ENCODE measurements at regions not wholly inside any gene's neighbourhood (a gene's known extent, or its start where the extent isn't known, plus 50 kb on each side); places are given as distances from the start of the nearest gene placed in this dataset.

DNA sequence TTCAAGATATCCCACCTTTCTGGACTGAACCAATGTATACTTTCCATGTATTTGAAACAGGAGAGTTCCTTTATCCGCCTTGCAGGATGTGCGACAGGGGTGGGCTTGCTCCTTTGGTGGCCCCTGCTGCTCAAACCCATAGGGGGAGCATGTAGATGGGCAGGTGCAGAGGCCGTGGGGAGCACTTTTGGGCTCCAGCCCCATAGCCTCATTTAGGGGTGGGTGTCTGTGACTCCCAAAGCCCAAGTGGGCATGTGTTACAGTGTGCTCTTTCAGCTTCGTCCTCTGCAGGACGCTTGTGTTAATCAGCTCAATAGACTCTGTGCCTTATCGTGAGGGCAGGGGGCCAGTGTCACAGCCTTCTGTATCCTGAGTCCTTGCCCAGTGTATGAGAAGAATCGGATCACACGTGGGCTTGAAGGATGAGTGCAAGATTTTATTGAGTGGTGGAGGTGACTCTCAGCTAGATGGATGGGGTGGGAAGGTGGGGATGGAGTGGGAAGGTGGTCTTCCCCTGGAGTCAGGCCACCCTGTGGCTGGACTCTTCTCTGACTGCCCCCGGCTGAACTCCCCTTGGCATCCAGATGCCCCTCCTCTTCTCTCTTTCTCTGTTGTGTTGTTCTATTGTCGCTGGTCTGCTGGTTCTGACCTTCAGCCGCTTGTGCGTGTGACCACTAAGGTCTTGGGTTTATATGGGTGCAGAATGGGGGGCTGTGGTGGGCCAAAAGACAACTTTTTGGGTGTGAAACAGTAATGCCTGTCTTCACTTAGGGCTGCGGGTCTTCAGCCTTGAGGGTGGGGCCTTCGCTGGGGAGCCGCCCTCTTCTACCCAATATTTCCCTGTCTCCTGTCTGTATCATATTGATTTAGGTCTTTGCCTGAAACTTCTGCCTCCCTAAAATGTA, 262.2 kb downstream of the GLRX3 start:
- TF ChIP-seq, protein P1, sequence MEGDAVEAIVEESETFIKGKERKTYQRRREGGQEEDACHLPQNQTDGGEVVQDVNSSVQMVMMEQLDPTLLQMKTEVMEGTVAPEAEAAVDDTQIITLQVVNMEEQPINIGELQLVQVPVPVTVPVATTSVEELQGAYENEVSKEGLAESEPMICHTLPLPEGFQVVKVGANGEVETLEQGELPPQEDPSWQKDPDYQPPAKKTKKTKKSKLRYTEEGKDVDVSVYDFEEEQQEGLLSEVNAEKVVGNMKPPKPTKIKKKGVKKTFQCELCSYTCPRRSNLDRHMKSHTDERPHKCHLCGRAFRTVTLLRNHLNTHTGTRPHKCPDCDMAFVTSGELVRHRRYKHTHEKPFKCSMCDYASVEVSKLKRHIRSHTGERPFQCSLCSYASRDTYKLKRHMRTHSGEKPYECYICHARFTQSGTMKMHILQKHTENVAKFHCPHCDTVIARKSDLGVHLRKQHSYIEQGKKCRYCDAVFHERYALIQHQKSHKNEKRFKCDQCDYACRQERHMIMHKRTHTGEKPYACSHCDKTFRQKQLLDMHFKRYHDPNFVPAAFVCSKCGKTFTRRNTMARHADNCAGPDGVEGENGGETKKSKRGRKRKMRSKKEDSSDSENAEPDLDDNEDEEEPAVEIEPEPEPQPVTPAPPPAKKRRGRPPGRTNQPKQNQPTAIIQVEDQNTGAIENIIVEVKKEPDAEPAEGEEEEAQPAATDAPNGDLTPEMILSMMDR (IDR thresholded peaks at IDR 0.05; ENCODE audit: insufficient read depth, missing control alignments): no peak
- DNase-seq (ENCODE audit: insufficient read length, low spot score) (no peak), FAIRE-seq (no peak)

DNA sequence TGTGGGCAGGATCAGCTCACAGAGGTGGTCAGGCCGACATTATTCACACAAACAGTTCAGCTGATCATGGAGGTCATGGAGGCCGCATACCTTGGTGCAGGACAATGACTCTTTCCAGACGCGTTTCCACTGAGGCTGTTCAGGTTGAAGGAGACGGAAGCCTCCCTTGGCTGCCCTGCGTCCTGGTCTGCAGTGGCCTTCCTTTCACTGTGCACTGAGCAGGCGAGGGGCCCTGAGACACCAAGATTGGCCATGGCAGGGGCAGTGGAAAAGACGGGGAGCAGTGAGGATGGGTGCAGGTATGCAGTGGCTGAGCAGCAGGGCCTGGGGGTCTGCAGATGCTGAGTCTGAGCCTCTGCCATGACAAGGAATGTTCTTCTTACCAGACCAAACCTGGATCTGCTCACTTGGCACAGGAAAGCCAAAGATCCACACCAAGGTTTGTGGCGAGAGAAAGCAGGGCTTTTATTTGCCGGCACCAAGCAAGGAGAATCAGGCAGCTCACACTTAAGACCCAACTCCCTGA, 263.3 kb downstream of the GLRX3 start:
- no peak for FAIRE-seq
- no peak for DNase-seq (ENCODE audit: insufficient read length, low spot score)
- TF ChIP-seq, protein P1 (IDR thresholded peaks at IDR 0.05; ENCODE audit: insufficient read depth, missing control alignments): no peak

DNA sequence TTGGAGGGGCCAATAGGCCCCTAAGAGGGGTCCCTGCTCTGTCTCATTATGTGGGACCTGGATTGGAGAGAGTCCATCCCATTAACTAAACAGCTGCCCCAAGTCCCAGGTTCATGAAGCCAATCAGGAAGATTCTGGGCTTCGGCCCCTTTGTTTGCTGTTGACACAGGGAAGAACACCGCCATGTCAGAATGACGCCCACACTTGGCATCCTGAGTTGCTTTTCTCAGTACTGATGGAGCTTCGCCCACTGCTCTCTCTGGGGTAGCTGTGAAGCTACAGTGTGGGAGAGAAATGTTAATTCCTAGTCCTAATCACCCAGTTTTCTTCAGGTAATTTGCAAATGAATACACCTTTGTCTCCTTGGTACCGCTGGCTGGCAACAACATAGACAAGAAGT, 264.7 kb downstream of the GLRX3 start:
- TF ChIP-seq, protein P1 (IDR thresholded peaks at IDR 0.05; ENCODE audit: insufficient read depth, missing control alignments): no peak
- FAIRE-seq: no peak
- DNase-seq (ENCODE audit: insufficient read length, low spot score): no peak

DNA sequence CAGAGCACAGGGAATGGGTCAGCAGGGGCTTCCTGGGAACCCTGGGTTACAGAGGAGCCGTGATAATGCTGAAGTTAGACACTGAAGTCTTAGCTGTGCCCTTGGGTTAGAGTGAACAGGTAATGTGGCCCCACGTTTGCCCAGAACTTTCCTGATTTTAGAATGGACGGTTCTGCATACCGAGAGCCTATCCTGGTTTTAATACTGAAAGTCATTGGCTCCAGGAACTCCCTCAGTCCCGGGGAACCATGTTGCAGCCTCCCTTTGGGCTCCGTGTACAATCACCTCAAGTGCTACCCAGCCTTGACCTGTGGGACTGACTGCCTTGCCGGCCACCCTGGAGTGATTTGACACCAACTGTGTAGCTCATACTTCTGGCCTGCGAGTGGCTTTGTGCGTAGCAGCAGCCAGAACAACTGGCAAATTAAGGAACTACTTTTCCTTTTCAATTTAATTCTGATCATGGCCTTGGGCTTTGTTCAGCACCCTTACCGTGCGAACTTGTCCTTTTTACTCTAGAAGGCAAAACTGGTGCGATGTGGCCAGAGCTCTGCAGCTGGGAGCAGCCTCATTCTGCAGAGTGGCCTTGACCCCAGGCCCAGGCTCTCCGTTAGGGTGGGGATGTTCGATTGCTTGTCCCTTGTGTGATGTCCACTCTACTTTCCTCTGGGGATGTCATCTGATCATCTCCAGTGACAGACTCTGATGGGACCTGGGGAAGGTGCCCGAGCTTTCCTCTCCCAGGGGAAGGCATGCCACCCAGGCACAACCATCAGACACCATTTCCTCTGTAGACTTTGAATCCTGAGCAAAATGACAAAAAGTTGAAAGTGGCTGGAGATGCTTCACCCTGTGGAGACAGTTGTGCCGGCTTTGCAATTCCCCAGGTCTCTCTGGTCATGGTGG, 265.9 kb downstream of the GLRX3 start:
- TF ChIP-seq, protein P1 (IDR thresholded peaks at IDR 0.05; ENCODE audit: insufficient read depth, missing control alignments): no peak
- FAIRE-seq (no peak), DNase-seq (ENCODE audit: insufficient read length, low spot score) (no peak)

DNA sequence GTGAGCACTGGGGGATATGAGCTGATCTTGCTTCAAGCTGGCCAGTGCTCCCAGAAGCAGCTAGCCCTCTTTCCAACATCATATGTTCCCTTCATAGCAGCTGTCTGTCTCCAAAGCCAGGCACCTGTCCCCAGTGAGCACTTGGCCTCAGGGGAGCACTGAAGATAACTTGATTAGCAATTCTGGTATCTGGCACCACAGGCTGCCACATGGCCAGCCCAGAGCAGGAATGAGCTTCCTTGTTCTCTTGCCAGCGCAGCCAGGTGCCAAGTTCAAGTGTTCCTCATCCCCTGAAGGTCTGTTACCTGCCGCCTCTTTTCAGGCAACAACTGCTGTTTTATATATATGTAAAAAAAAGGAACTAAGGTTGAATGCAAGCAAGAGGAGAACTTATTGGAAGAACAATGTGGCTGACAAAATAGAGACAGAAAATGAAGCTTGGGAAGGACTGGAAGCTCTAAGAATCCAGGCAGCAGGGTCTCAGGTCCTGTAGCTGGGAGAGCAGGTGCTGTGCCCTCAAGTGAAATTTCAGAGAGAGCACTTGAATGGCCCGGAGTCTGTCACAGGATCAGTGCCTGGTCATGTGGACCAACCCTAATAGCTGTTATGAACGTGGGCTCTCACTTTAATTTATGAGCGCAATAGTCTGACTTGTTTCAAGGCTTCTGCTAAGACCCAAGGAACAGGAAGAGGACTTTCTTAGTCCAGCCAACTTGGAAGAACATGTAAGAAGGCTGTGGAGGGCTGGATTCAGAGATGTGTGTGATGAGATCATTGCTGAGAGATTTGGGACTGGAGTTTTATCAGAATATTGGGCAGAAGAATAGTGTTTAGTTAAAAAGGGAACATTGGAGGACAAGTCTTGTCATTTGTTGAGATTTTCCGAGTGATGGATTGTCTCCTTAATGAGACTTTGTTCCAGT, 267.2 kb downstream of the GLRX3 start:
- DNase-seq (ENCODE audit: insufficient read length, low spot score) (no peak), FAIRE-seq (no peak)
- TF ChIP-seq, protein P1 (IDR thresholded peaks at IDR 0.05; ENCODE audit: insufficient read depth, missing control alignments): no peak

DNA sequence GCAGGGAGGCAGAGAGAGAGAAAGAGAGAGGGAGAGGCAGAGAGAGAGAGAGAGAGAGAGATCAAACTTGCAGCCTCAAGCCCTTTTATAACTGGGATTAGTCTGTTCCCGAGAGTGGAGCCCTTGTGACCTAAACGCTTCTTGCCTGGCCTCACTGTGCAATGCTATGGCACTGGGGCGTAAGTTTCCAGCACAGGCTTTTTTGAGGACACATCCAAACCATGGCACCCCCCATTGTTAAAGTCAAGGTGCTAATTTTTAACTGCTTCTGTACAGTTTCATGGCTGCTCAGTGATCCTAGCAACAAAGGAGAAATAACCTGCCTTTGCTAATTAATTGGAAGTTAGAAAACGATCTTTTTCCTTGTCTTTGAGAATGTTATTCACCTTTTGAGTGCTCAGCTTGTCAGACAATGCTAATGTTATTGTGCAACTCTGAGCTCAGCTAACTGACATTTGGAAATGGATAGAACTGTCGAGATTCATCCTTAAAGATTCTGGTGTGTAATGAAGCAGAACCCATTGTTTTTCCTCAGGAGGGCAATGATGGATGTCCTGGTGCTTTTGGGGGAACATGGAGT, 268.4 kb downstream of the GLRX3 start:
- no peak for DNase-seq (ENCODE audit: insufficient read length, low spot score)
- no peak for FAIRE-seq
- TF ChIP-seq, protein P1 (IDR thresholded peaks at IDR 0.05; ENCODE audit: insufficient read depth, missing control alignments): no peak

Measured in D721Med (cell line).